Keratinocyte (primary cell): ENCODE measurements at regions not wholly inside any gene's neighbourhood (a gene's known extent, or its start where the extent isn't known, plus 50 kb on each side); places are given as distances from the start of the nearest gene placed in this dataset.

Source experiments
- CTCF ChIP-seq, 3 experiments: IDR thresholded peaks in 1 of 3; conservative IDR thresholded peaks in 1 of 3; optimal IDR thresholded peaks in 1 of 3; 2 replicates in 2 of 3; 3 replicates in 1 of 3; pipeline versions ENCODE3 to v1.5.1; 2011; ENCODE audit warnings: low read length in 3 of 3, mild to moderate bottlenecking in 3 of 3, moderate library complexity in 2 of 3, control low read depth in 1 of 3, inconsistent platforms in 1 of 3; ENCODE audit not compliant: insufficient read depth in 2 of 3; ENCODE audit errors: extremely low read depth in 1 of 3
- EZH2 ChIP-seq: IDR thresholded peaks from one replicate; pipeline ENCODE4 v1.6.1; 2012; ENCODE audit warnings: inconsistent platforms, mild to moderate bottlenecking, low read length, moderate library complexity

GRCh38 chr11:33557201-33557600 is 143.4 kb downstream of the C11orf91 start:
- TF ChIP-seq CTCF (optimal IDR thresholded peaks at IDR 0.05 in 1 of 3, IDR thresholded peaks at IDR 0.05 in 1 of 3, conservative IDR thresholded peaks at IDR 0.05 in 1 of 3; ENCODE audit: extremely low read depth in 1 of 3, insufficient read depth in 2 of 3, low read length in 3 of 3), result no peak
- TF ChIP-seq EZH2, result no peak
